ENCODE measurements at regions not wholly inside any gene's neighbourhood (a gene's known extent, or its start where the extent isn't known, plus 50 kb on each side); places are given as distances from the start of the nearest gene placed in this dataset.

- H3K27ac ChIP-seq (ENCODE audit: low read depth, low read length), result no peak overlapping the region
- H3K4me1 ChIP-seq (ENCODE audit: control insufficient read depth in 1 of 2, insufficient read depth in 2 of 2, low read length in 2 of 2), result no peaks in the 10 kb centered on the region
- CTCF ChIA-PET, result no interaction called here
- no peaks in the 10 kb centered on the region for H3K9me3 ChIP-seq (ENCODE audit: control insufficient read depth in 1 of 2, insufficient read depth in 1 of 2, low read depth in 1 of 2, low read length in 2 of 2)
- no peak for ATAC-seq
- peaks cover 3% of the 10 kb centered on the region; the same call in 1 of the 2 replicates for H3K9me2 ChIP-seq (ENCODE audit: insufficient read depth)
- POLR2A ChIA-PET, result interaction anchor here (0.6 kb wide), 1 partner anchor 219 kb away, joined by 3 read pairs; no protein-coding TSS in a partner anchor
- H3K9ac ChIP-seq (ENCODE audit: low read length), result no peak overlapping the region
- no peak overlapping the region for H3K4me2 ChIP-seq (ENCODE audit: low read length)
- H4K20me1 ChIP-seq (ENCODE audit: insufficient read depth), result no peaks in the 10 kb centered on the region
- H2AFZ ChIP-seq (ENCODE audit: low read depth, low read length, poor library complexity, severe bottlenecking), result no peak overlapping the region
- TF ChIP-seq ZBTB33 (IDR thresholded peaks at IDR 0.05; ENCODE audit: extremely low read depth, insufficient replicate concordance, low read length), result no peak
- no peak for TF ChIP-seq EZH2 (IDR thresholded peaks at IDR 0.05)
- no peak for TF ChIP-seq FOSL1 (IDR thresholded peaks at IDR 0.05; ENCODE audit: low read depth)
- intact Hi-C loops (cut with micrococcal nuclease), result no loop called here
- no peaks in the 10 kb centered on the region for H3K36me3 ChIP-seq (ENCODE audit: control insufficient read depth in 1 of 2, insufficient read depth in 2 of 2, low read length in 2 of 2)
- H3K4me3 ChIP-seq (replicated peaks in 1 of 2; ENCODE audit: low read depth in 1 of 2, low read length in 2 of 2), result no peak overlapping the region
- no peak for DNase-seq (ENCODE audit: low read depth, low spot score)
- no peaks in the 10 kb centered on the region for H3K79me2 ChIP-seq (ENCODE audit: insufficient read depth, low read length)
- no peaks in the 10 kb centered on the region for H3K27me3 ChIP-seq (ENCODE audit: insufficient read depth, low read length)
- RAD21 ChIA-PET (ENCODE audit: low non-redundant PET in 1 of 2, low total read pairs in 2 of 2, uncharacterized antibody in 2 of 2, unreplicated experiment in 2 of 2), result no interaction called here
- BruUV-seq (replicated peaks), result no TSS peak
Observed at GRCh38 chr9:84067821-84068220, 87.2 kb downstream of the RMI1 start.

- H4K20me1 ChIP-seq (ENCODE audit: insufficient read depth), result no peaks in the 10 kb centered on the region
- no peak overlapping the region for H2AFZ ChIP-seq (ENCODE audit: low read depth, low read length, poor library complexity, severe bottlenecking)
- ChIA-PET POLR2A (no interaction called here), RAD21 (ENCODE audit: low non-redundant PET in 1 of 2, low total read pairs in 2 of 2, uncharacterized antibody in 2 of 2, unreplicated experiment in 2 of 2) (no interaction called here), CTCF (no interaction called here)
- no TSS peak for BruUV-seq (replicated peaks)
- H3K9ac ChIP-seq (ENCODE audit: low read length), result no peak overlapping the region
- DNase-seq (ENCODE audit: low read depth, low spot score) (no peak), ATAC-seq (no peak)
- H3K9me2 ChIP-seq (ENCODE audit: insufficient read depth), result peaks cover 3% of the 10 kb centered on the region; the same call in 1 of the 2 replicates
- no peaks in the 10 kb centered on the region for H3K4me1 ChIP-seq (ENCODE audit: control insufficient read depth in 1 of 2, insufficient read depth in 2 of 2, low read length in 2 of 2)
- no peaks in the 10 kb centered on the region for H3K79me2 ChIP-seq (ENCODE audit: insufficient read depth, low read length)
- H3K9me3 ChIP-seq (ENCODE audit: control insufficient read depth in 1 of 2, insufficient read depth in 1 of 2, low read depth in 1 of 2, low read length in 2 of 2), result no peaks in the 10 kb centered on the region
- TF ChIP-seq ATF3 (IDR thresholded peaks at IDR 0.05) (no peak), EZH2 (IDR thresholded peaks at IDR 0.05) (no peak), FOSL1 (IDR thresholded peaks at IDR 0.05; ENCODE audit: low read depth) (no peak), ZBTB33 (IDR thresholded peaks at IDR 0.05; ENCODE audit: extremely low read depth, insufficient replicate concordance, low read length) (no peak), SP1 (IDR thresholded peaks at IDR 0.05; ENCODE audit: low read depth) (no peak), ZNF274 (IDR thresholded peaks at IDR 0.05; ENCODE audit: low read depth, low read length) (no peak), ZFX (IDR thresholded peaks at IDR 0.05) (no peak), MAX (IDR thresholded peaks at IDR 0.05) (no peak), JUND (IDR thresholded peaks at IDR 0.05) (no peak)
- intact Hi-C loops (cut with micrococcal nuclease), result no loop called here
- H3K27ac ChIP-seq (ENCODE audit: low read depth, low read length), result no peak overlapping the region
- H3K36me3 ChIP-seq (ENCODE audit: control insufficient read depth in 1 of 2, insufficient read depth in 2 of 2, low read length in 2 of 2), result no peaks in the 10 kb centered on the region
- no peaks in the 10 kb centered on the region for H3K27me3 ChIP-seq (ENCODE audit: insufficient read depth, low read length)
- H3K4me3 ChIP-seq (replicated peaks in 1 of 2; ENCODE audit: low read depth in 1 of 2, low read length in 2 of 2), result no peak overlapping the region
- no peak overlapping the region for H3K4me2 ChIP-seq (ENCODE audit: low read length)
Observed at GRCh38 chr9:84068872-84069271, 88.3 kb downstream of the RMI1 start.

All from HCT116 (cell line).